ENCODE measurements at regions not wholly inside any gene's neighbourhood (a gene's known extent, or its start where the extent isn't known, plus 50 kb on each side); places are given as distances from the start of the nearest gene placed in this dataset.

- 32% methylated on average over 5 of the region's 5 CpGs for WGBS (ENCODE audit: insufficient coverage, insufficient replicate concordance, low lambda C conversion rate, missing lambda C conversion rate)
- no peaks in the 10 kb centered on the region for H3K79me2 ChIP-seq (ENCODE audit: control insufficient read depth, insufficient read depth, low read length)
- in situ Hi-C loops (cut with MboI) (no loop called here), intact Hi-C loops (cut with micrococcal nuclease; ENCODE audit: unreplicated experiment) (no loop called here)
- no TSS peak for BruUV-seq (replicated peaks)
- FAIRE-seq, result no peak
- no peak overlapping the region for H3K27ac ChIP-seq (ENCODE audit: control insufficient read depth, insufficient read depth)
- H3K4me2 ChIP-seq (ENCODE audit: control insufficient read depth, insufficient read depth), result no peak overlapping the region
- no peaks in the 10 kb centered on the region for H3K27me3 ChIP-seq (replicated peaks in 1 of 2; ENCODE audit: control insufficient read depth in 2 of 2, insufficient read depth in 2 of 2, low read length in 1 of 2)
- H3K36me3 ChIP-seq (ENCODE audit: control insufficient read depth in 2 of 2, insufficient read depth in 2 of 2, low read length in 1 of 2), result no peaks in the 10 kb centered on the region
- no peak for ATAC-seq
- ChIA-PET RAD21 (ENCODE audit: unreplicated experiment) (interaction anchor here (1.0 to 2.0 kb wide), 2 partner anchors 10 to 56 kb away, joined by 3 to 9 read pairs; no protein-coding TSS in a partner anchor), CTCF (interaction anchor here (1.0 kb wide), 1 partner anchor 10 kb away, joined by 3 read pairs; no protein-coding TSS in a partner anchor), POLR2A (no interaction called here), SMC1A (ENCODE audit: uncharacterized antibody, unreplicated experiment) (interaction anchor here (1.1 to 1.8 kb wide), 3 partner anchors 10 to 20 kb away, joined by 3 to 6 read pairs (median 5); no protein-coding TSS in a partner anchor)
- no peaks in the 10 kb centered on the region for H3K9me3 ChIP-seq (replicated peaks; ENCODE audit: control insufficient read depth, insufficient read depth, low read length)
- no peak for DNase-seq (ENCODE audit: low read depth, low spot score)
- H2AFZ ChIP-seq (ENCODE audit: control insufficient read depth, low read depth, low read length), result no peak overlapping the region
- TF ChIP-seq WRNIP1 (IDR thresholded peaks at IDR 0.05; ENCODE audit: borderline replicate concordance, low read depth, low read length) (no peak), ATF7 (IDR thresholded peaks at IDR 0.05; ENCODE audit: low read depth) (no peak), YY1 (IDR thresholded peaks at IDR 0.05; ENCODE audit: low read depth, low read length) (no peak), RELB (IDR thresholded peaks at IDR 0.05; ENCODE audit: low read depth) (no peak), MYB (IDR thresholded peaks at IDR 0.05; ENCODE audit: borderline replicate concordance, low read depth, low read length) (no peak), SREBF1 (IDR thresholded peaks at IDR 0.05; ENCODE audit: low read length) (no peak), MEF2B (IDR thresholded peaks at IDR 0.05; ENCODE audit: partially characterized antibody, poor library complexity, severe bottlenecking) (no peak), SUPT20H (IDR thresholded peaks at IDR 0.05; ENCODE audit: borderline replicate concordance, control insufficient read depth, low read depth, low read length) (no peak), MTA2 (IDR thresholded peaks at IDR 0.05; ENCODE audit: low read depth) (no peak), ETV6 (conservative IDR thresholded peaks at IDR 0.05 in 1 of 2, IDR thresholded peaks at IDR 0.05 in 1 of 2; ENCODE audit: borderline replicate concordance in 1 of 2, low read depth in 1 of 2) (no peak), NFYA (IDR thresholded peaks at IDR 0.05; ENCODE audit: borderline replicate concordance, low read depth, low read length) (no peak), TARDBP (IDR thresholded peaks at IDR 0.05; ENCODE audit: borderline replicate concordance) (no peak), HDGF (IDR thresholded peaks at IDR 0.05) (no peak), EZH2 (IDR thresholded peaks at IDR 0.05; ENCODE audit: borderline replicate concordance, control insufficient read depth, low read depth, low read length) (no peak), ELK1 (IDR thresholded peaks at IDR 0.05; ENCODE audit: low read depth, low read length) (no peak), BRCA1 (IDR thresholded peaks at IDR 0.05; ENCODE audit: low read depth, low read length) (no peak), E4F1 (IDR thresholded peaks at IDR 0.05; ENCODE audit: borderline replicate concordance, partially characterized antibody) (no peak), CHD1 (IDR thresholded peaks at IDR 0.05; ENCODE audit: low read depth, low read length) (no peak)
- no peak overlapping the region for H3K4me3 ChIP-seq
- no peaks in the 10 kb centered on the region for H4K20me1 ChIP-seq (ENCODE audit: control insufficient read depth, insufficient read depth)
- H3K4me1 ChIP-seq (ENCODE audit: control insufficient read depth, insufficient read depth, low read length), result no peaks in the 10 kb centered on the region
- H3K9ac ChIP-seq (ENCODE audit: control insufficient read depth, insufficient read depth, low read length), result no peak overlapping the region
These were observed 671.0 kb upstream of the SLITRK1 start for GRCh38 chr13:84553227-84553626.
